PC-9 (cell line): ENCODE measurements at regions not wholly inside any gene's neighbourhood (a gene's known extent, or its start where the extent isn't known, plus 50 kb on each side); places are given as distances from the start of the nearest gene placed in this dataset.

Experiments
- BruUV-seq: library from RNA; stranded (reverse); fragments of 400-500 nt; replicated peaks from 2 replicates; lab custom pipeline; 2021; lab: Mats Ljungman, UMichigan
- CTCF ChIA-PET: fragments of 300-600 bp; sonication (Branson Sonifier 250); formaldehyde crosslinking; loops from one replicate; lab custom pipeline; 2022; ENCODE audit warnings: antibody characterized with exemption; lab: Charles Lee
- POLR2A ChIA-PET: fragments of 300-600 bp; sonication (Branson Sonifier 250); formaldehyde crosslinking; loops from one replicate; lab custom pipeline; 2022; ENCODE audit warnings: antibody characterized with exemption; ENCODE audit not compliant: unreplicated experiment; lab: Charles Lee
- DNase-seq, 2 experiments: peaks; one replicate each; pipeline versions ENCODE4 v3.0.0 to v3.0.0-alpha.2; 2015 to 2022; ENCODE audit warnings: mixed read lengths in 1 of 2
- H2AFZ ChIP-seq: fragments of 200-600 bp; sonication (generic); 2 replicates; pipeline ENCODE4 v1.8.1; 2017; ENCODE audit warnings: antibody characterized with exemption
- H3F3A ChIP-seq: fragments of 200-600 bp; sonication (generic); 2 replicates; pipeline ENCODE4 v1.8.1; 2017; ENCODE audit warnings: antibody characterized with exemption, mild to moderate bottlenecking, low read depth; ENCODE audit not compliant: insufficient read depth
- H3K27ac ChIP-seq: fragments of 200-600 bp; sonication (generic); 2 replicates; pipeline ENCODE4 v1.6.1; 2016; ENCODE audit warnings: mixed run types
- H3K27me3 ChIP-seq: fragments of 200-600 bp; sonication (generic); 2 replicates; pipeline ENCODE4 v1.6.1; 2016; ENCODE audit warnings: low read depth, mixed run types; ENCODE audit not compliant: insufficient read depth
- H3K36me3 ChIP-seq: fragments of 200-600 bp; sonication (generic); 2 replicates; pipeline ENCODE4 v1.6.1; 2016; ENCODE audit warnings: low read depth, mixed run types
- H3K4me1 ChIP-seq: fragments of 200-600 bp; sonication (generic); replicated peaks from 2 replicates; pipeline ENCODE4 v1.6.1; 2016; ENCODE audit warnings: mixed run types; ENCODE audit not compliant: insufficient read depth
- H3K4me2 ChIP-seq: fragments of 200-600 bp; sonication (generic); 2 replicates; pipeline ENCODE4 v1.6.1; 2017; ENCODE audit warnings: mixed run types
- H3K4me3 ChIP-seq: fragments of 200-600 bp; sonication (generic); 2 replicates; pipeline ENCODE4 v1.6.1; 2016; ENCODE audit warnings: mixed run types
- H3K79me2 ChIP-seq: fragments of 200-600 bp; sonication (generic); 2 replicates; pipeline ENCODE4 v1.6.1; 2017; ENCODE audit warnings: low read depth, mixed run types
- H3K9me2 ChIP-seq: fragments of 200-600 bp; sonication (generic); 2 replicates; pipeline ENCODE4 v1.8.1; 2017; ENCODE audit warnings: mild to moderate bottlenecking; ENCODE audit not compliant: insufficient read depth
- H3K9me3 ChIP-seq: fragments of 200-600 bp; sonication (generic); 2 replicates; pipeline ENCODE4 v1.8.1; 2016; ENCODE audit warnings: low read depth; ENCODE audit not compliant: insufficient read depth
- H4K20me1 ChIP-seq: fragments of 200-600 bp; sonication (generic); 2 replicates; pipeline ENCODE4 v1.8.1; 2017; ENCODE audit not compliant: insufficient read depth
- CTCF ChIP-seq: fragments of 200-600 bp; sonication (generic); conservative IDR thresholded peaks from 2 replicates; pipeline ENCODE4 v1.6.1; 2017; ENCODE audit warnings: mixed run types, antibody characterized with exemption, mild to moderate bottlenecking, moderate library complexity
- EZH2 ChIP-seq: fragments of 200-600 bp; sonication (generic); IDR thresholded peaks from 2 replicates; pipeline ENCODE4 v1.8.0; 2017; ENCODE audit warnings: antibody characterized with exemption, low read depth
- intact Hi-C: fragments of 100-400 bp; cut with micrococcal nuclease; formaldehyde crosslinking; loops from one replicate; pipeline ENCODE4 v1.10.0; 2022; ENCODE audit not compliant: unreplicated experiment

GRCh38 chr5:175343308-175343707 is 100.7 kb downstream of the DRD1 start:
- Histone ChIP-seq H3F3A (no peaks in the 10 kb centered on the region), H3K36me3 (no peaks in the 10 kb centered on the region), H2AFZ (no peak overlapping the region), H3K4me3 (no peak overlapping the region), H3K4me2 (no peak overlapping the region), H3K4me1 (no peaks in the 10 kb centered on the region), H4K20me1 (no peaks in the 10 kb centered on the region), H3K79me2 (no peaks in the 10 kb centered on the region), H3K9me3 (no peaks in the 10 kb centered on the region), H3K27me3 (0 out of 2 replicates have a peak, but pooled peaks cover 4% of the 10 kb centered on the region), H3K27ac (no peak overlapping the region), H3K9me2 (no peaks in the 10 kb centered on the region)
- POLR2A ChIA-PET, result no interaction called here
- intact Hi-C loops, result no loop called here
- CTCF ChIA-PET, result no interaction called here
- BruUV-seq, result no TSS peak
- no peak for TF ChIP-seq EZH2
- TF ChIP-seq CTCF, result no peak
- no peak for DNase-seq

- Histone ChIP-seq H4K20me1 (no peaks in the 10 kb centered on the region; the same call in 1 of the 2 replicates), H3K27ac (no peak overlapping the region), H2AFZ (no peak overlapping the region), H3K27me3 (no peaks in the 10 kb centered on the region), H3K4me1 (no peaks in the 10 kb centered on the region), H3K4me3 (no peak overlapping the region), H3K9me3 (no peaks in the 10 kb centered on the region), H3K79me2 (no peaks in the 10 kb centered on the region), H3K9me2 (no peaks in the 10 kb centered on the region), H3K36me3 (no peaks in the 10 kb centered on the region), H3F3A (no peaks in the 10 kb centered on the region), H3K4me2 (no peak overlapping the region)
- DNase-seq, result no peak
- CTCF ChIA-PET, result no interaction called here
- intact Hi-C loops, result no loop called here
- TF ChIP-seq EZH2, result no peak
- TF ChIP-seq CTCF, result no peak
- POLR2A ChIA-PET, result no interaction called here
- no TSS peak for BruUV-seq
These were observed 103.8 kb downstream of the DRD1 start for GRCh38 chr5:175340180-175340579.

- BruUV-seq, result no TSS peak
- Histone ChIP-seq H4K20me1 (no peaks in the 10 kb centered on the region; the same call in 1 of the 2 replicates), H3K4me3 (no peak overlapping the region), H3K27me3 (peaks cover 7% of the 10 kb centered on the region; the same call in 1 of the 2 replicates), H3K4me2 (no peak overlapping the region), H3F3A (no peaks in the 10 kb centered on the region), H3K36me3 (no peaks in the 10 kb centered on the region), H3K9me3 (no peaks in the 10 kb centered on the region), H3K79me2 (no peaks in the 10 kb centered on the region), H2AFZ (no peak overlapping the region), H3K9me2 (no peaks in the 10 kb centered on the region), H3K27ac (no peak overlapping the region), H3K4me1 (no peaks in the 10 kb centered on the region)
- POLR2A ChIA-PET, result no interaction called here
- no peak for TF ChIP-seq CTCF
- no peak for TF ChIP-seq EZH2
- no peak for DNase-seq
- CTCF ChIA-PET, result no interaction called here
- intact Hi-C loops, result no loop called here
These were observed 106.3 kb downstream of the DRD1 start for GRCh38 chr5:175337680-175338079.
